HG03469 (cell line): ENCODE measurements at regions not wholly inside any gene's neighbourhood (a gene's known extent, or its start where the extent isn't known, plus 50 kb on each side); places are given as distances from the start of the nearest gene placed in this dataset.
"Not testable (repeated sequence)": the region's sequence is repeated elsewhere in the genome, so short reads cannot be mapped to it uniquely, and the experiment has no call there.

Experiments
- ATAC-seq: cut with Tn5 transposase; IDR thresholded peaks from one replicate; pipeline ENCODE4 v1.9.1; 2021; ENCODE audit warnings: mild to moderate bottlenecking, moderate library complexity, moderate number of reproducible peaks; ENCODE audit not compliant: unreplicated experiment

GRCh38 chr14:71165121-71166031, 258.1 kb downstream of the PCNX1 start:
- ATAC-seq = no peak

- ATAC-seq = no peak
Observed at GRCh38 chr14:71166180-71166837, 259.1 kb downstream of the PCNX1 start.

DNA sequence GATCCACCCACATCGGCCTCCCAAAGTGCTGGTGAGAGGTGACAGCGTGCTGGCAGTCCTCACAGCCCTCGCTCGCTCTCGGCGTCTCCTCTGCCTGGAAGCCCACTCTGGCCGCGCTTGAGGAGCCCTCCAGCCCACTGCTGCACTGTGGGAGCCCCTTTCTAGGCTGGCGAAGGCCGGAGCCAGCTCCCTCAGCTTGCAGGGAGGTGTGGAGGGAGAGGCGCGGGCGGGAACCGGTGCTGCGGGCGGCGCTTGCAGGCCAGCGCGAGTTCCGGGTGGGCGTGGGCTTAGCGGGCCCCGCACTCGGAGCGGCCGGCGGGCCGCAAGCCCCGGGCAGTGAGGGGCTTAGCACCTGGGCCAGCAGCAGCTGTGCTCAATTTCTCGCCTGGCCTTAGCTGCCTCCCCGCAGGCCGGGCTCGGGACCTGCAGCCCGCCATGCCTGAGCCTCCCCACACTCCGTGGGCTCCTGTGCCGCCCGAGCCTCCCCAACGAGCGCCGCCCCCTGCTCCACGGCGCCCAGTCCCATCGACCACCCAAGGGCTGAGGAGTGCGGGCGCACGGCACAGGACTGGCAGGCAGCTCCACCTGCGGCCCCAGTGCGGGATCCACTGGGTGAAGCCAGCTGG, 260.2 kb downstream of the PCNX1 start:
- ATAC-seq = not testable (repeated sequence)

GRCh38 chr14:71168161-71168560, 260.9 kb downstream of the PCNX1 start:
- not testable (repeated sequence) for ATAC-seq

- no peak for ATAC-seq
Observed at GRCh38 chr14:71168564-71169427, 261.5 kb downstream of the PCNX1 start.

- no peak for ATAC-seq
Observed at GRCh38 chr14:71169861-71170260, 262.6 kb downstream of the PCNX1 start.

DNA sequence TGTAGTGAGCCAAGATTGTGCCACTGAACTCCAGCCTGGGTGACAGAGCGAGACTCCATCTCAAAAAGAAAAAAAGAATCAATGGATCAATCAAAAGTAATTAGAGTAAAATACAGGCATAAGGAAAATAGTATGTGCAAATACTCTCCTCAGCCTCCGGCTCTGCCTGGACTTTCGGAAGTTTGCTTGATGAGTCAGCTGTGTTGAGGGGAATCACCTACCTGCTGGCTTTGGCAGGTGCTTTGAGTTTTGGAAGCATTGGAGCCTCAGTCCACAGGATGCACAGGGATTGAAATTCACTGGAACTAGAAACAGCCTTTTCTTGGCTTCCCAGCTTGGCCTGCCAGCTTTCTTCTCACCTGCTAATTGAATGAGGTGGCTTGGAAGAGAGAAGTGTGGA, 268.2 kb downstream of the PCNX1 start:
- ATAC-seq = no peak

DNA sequence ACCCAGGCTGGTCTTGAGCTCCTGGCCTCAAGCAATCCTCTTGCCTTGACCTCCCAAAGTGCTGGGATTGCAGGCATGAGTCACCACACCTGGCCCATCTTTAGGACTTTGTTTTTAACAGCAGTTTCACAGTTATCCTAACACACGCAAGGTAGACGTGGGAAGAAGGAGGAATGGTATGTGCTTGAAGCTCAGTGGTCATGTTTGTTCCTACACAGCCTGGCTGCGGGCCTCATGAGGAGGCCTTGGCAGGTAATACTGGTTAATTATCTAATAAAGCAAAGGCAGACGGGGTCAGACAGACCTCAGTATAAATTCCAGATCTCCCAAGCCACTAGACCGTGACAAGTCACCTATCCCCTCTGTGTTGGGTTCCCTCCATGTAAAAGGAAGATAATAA, 271.8 kb downstream of the PCNX1 start:
- no peak for ATAC-seq

- ATAC-seq = no peak
Observed at GRCh38 chr14:71180397-71180796, 273.1 kb downstream of the PCNX1 start.

GRCh38 chr14:71181215-71182003, 274.1 kb downstream of the PCNX1 start:
- ATAC-seq = no peak

DNA sequence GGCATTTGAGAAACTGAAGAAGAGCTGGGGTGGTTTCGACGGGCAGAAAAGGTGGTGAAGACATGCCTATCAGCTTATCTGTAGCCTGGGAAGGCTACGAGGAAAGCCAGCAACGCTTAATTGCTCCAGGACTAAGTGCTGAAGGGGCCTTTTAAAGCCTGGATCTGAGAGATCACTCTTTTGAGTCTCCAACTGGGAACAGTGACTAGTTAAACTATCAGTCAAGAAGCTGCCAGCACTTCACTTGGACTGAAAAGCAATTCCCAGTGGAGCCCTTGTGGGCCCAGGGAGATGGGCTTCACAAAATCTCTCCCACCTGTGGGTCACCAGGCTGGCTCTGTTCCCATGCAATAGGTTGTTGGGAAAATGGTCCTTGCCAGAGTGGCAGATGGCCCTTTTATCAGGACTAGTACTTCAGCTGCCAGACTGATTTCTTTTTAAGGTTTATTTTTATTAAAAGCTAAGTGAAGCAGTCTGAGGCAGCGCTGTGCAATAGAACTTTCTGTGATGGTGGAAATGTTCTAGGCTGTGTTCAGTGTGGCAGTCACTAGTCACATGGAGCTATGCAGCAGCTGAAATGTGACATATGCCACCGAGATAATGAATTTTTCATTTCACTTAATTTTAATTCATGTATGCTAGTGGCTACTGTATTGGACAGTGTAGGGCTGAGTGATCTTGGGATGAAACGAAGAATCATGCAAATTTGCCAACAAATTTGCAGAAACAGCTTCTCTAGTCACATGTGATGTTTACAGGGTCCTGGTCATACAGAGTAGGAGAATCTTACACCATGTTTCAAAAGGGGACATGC, 276.8 kb downstream of the PCNX1 start:
- no peak for ATAC-seq

DNA sequence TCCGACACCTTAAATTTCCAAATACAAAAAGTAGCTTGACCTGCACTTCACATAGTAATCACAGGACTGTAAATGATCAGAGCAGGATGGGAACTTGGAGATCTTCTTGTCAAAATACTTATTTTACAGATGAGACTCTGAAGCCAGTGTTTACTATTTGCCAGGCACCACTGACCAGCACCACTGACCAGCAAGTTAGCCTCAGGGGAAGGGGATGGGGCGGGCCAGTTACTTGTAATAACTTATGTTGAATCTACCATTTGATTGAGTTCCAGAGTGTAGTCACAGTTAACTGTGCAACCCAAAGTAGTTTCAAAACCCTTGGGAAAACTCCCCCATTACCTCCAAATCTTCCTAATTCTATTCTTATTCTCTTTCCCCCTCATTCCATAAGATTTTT, 278.4 kb downstream of the PCNX1 start:
- no peak for ATAC-seq

GRCh38 chr14:71187633-71188356, 280.5 kb downstream of the PCNX1 start:
- no peak for ATAC-seq

GRCh38 chr14:71190770-71191374, 283.6 kb downstream of the PCNX1 start:
- ATAC-seq = no peak

DNA sequence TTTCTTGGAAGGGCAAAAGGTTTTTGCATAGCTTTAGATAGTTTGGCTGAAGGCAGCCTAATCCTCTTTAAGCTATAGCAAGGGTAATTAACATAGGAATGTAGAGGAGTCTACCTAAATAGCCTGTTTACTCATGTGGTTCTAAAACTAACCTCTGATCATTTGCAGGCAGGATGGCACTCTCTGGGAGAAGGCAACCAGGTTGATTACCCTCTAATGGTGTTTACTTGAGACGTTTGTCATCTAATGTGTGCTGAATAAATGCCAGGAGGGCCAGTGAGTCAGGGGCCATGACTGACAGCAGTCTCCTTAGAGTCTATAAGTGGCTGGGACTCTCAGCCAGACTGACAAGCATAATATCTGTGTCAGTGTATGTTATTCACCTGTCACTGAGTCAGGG, 286.4 kb downstream of the PCNX1 start:
- ATAC-seq = no peak

DNA sequence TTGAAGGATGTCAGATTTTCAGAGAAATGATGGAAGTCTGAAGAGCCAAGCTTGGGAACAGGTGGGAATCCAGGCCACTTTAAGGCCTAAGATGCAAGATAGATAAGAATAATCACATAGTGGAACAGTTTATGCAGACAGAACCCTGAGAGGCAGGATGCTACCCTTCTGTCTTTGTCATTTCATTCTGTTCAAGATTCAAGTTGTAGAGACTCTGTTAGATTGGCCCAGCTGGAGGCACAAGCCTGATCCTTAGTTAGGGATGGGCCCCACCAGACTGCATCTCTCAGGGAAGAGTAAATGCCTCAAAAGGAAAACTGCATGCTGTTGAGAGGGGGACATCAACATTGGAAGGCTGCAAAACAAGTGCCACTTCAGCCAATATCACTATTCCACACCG, 287.0 kb downstream of the PCNX1 start:
- no peak for ATAC-seq

DNA sequence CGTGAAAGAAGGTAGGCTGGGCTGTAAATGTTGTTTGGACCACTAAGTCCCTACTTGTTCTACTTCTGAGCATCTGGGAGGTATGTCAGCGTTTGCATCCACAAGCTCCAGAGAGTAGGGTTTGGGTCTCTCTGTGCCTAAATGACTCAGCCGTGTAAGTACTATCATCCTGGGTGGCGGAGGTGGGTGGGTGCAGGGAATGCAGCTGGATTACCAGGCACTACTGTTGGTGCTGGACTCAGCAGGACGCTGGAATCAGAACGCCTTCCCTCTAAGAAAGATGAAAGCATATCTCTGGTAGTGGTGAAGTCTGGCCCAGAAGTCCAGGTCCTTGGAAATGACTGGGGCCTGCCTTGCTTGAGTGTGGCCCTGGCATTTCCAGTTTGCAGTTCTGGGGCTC, 289.7 kb downstream of the PCNX1 start:
- no peak for ATAC-seq

DNA sequence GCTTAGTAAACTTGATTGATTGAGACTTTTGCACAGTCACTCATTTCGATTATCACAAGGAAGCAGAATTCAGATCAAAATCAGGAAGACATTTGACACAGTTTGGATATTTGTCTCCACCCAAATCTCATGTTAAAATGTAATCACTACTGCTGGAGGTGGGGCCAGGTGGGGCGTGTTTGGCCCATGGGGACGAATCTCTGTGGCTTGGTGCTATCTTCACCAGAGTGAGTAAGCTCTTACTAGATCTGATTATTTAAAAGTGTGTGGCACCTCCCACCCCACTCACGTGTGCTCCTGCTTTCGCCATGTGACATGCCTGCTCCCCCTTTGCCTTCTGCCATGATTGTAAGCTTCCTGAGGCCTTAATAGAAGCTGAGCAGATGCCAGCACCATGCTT, 291.4 kb downstream of the PCNX1 start:
- ATAC-seq = no peak
